Left ventricle myocardium superior (tissue), 1 donor: ENCODE measurements at regions not wholly inside any gene's neighbourhood (a gene's known extent, or its start where the extent isn't known, plus 50 kb on each side); places are given as distances from the start of the nearest gene placed in this dataset.

Experiments used
- ATAC-seq: fragments of 200-7000 bp; cut with Tn5 transposase; one replicate; pipeline ENCODE4 v1.9.1; 2020; ENCODE audit warnings: mild to moderate bottlenecking, moderate library complexity
- DNase-seq: peaks from one replicate; pipeline ENCODE4 v3.0.0-alpha.2; 2020
- intact Hi-C: fragments of 100-400 bp; cut with micrococcal nuclease; formaldehyde crosslinking; loops from one replicate; pipeline ENCODE4 v1.11.0; 2022
- donor health status: DM: no; HTN: yes; CAD: no; lungs with severe emphysema.

DNA sequence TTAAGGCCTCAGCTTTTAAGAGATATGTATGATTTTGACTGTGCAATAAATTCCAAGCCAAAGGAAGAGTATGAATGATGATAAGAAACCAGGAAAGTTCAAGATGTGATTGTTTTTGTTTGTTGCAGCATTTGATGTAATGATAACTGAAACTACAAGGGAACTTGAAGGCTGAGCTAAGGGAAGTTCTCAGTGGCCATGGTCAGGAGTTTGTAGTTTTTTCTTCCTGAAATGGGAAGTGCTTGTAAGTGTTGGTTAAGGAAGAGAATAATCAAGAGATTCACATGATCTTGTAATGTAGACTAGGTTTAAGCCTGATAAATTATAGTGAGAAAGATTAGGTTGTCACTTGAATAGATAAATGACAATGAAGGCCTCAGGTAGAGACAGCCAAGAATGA is 53.4 kb downstream of the PTCHD4 start:
- DNase-seq, result no peak
- intact Hi-C loops, result no loop called here
- no peak for ATAC-seq

- ATAC-seq (peak; percentile 46), DNase-seq (no peak)
- intact Hi-C loops, result no loop called here
Observed at GRCh38 chr6:48048451-48049146, 62.4 kb downstream of the PTCHD4 start.

GRCh38 chr6:48041894-48042293 is 69.1 kb downstream of the PTCHD4 start:
- DNase-seq (no peak), ATAC-seq (no peak)
- intact Hi-C loops, result no loop called here

DNA sequence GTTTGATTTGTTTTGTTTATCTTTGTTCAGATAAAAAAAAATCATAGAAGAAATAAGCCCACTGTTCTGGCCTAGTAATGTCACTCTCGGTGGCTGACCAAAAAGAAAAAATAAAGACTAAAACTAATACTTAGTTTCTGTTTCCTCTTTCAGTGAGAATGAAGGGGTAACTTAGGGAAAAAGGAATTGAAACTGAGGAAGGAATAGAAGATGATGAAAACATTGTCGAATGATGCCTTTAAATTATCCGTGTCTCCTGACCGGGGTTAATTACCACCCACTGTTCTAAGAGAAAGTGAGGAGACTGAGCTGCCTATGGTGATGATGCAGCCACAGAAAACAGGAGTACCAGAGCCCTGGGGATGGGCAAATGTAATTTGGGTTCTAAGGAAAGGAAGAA is 73.1 kb downstream of the PTCHD4 start:
- no peak for ATAC-seq

DNA sequence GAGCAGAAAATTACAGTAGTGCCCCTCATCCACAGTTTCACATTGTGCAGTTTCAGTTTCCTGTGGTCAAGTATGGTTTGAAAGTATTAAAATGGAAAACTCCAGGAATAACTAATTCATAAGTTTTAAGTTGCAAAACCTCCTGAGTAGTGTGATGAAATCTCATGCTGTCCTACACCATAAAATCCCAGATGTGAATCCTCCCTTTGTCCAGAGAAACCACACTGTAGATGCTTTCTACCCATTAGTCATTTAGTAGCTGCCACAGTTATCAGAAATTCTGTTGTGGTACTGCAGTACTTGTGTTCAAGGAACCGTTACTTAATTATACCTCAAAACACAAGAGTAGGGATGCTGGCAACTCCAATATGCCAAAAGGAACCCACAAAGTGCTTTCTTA is 74.7 kb downstream of the PTCHD4 start:
- no peak for DNase-seq
- intact Hi-C loops, result no loop called here
- no peak for ATAC-seq

More for the DNA sequence above, 73.1 kb downstream of the PTCHD4 start:
- no peak for DNase-seq
- intact Hi-C loops, result no loop called here

DNA sequence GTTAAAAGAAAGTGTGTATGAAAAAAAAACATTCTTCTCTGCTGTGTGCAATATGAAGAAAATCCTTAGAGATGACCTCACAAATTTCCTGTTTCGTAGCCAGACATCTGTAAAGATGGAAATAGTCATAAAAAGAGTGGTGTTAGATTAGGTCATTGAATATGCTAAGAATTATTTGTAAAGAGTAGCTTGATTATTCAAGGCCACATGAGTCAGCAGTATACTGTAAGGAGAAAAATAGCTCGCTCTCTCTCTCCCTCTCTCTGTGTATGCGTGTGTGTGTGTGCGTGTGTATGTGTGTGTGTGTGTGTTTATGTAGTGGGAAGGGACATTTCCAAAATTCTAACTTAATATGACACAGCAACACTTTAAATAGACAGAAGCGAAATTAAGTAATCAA is 78.8 kb downstream of the PTCHD4 start:
- intact Hi-C loops, result no loop called here
- ATAC-seq, result no peak

DNA sequence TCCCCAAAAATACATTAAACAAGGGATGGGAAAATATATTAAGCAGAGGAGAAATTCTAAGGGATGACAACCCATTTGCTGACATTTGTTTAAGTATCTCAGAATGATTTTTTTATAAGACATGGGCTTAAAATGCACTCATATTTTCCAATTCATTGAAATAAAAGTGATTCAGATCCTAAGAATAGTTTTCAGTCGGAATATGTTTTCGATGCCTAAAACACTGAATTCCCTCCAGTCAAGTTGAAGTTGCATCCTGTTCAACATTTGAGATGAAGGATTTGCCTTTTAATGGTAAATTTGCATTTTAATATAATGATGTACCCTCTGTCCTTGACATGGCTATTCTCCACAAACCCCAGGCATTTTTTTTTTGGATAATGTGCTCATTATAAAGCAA is 79.3 kb downstream of the PTCHD4 start:
- ATAC-seq (no peak), DNase-seq (no peak)
- intact Hi-C loops, result no loop called here

More for the DNA sequence above, 78.8 kb downstream of the PTCHD4 start:
- DNase-seq, result no peak

- DNase-seq (no peak), ATAC-seq (no peak)
- intact Hi-C loops, result no loop called here
Observed at GRCh38 chr6:48027704-48028435, 83.1 kb downstream of the PTCHD4 start.

DNA sequence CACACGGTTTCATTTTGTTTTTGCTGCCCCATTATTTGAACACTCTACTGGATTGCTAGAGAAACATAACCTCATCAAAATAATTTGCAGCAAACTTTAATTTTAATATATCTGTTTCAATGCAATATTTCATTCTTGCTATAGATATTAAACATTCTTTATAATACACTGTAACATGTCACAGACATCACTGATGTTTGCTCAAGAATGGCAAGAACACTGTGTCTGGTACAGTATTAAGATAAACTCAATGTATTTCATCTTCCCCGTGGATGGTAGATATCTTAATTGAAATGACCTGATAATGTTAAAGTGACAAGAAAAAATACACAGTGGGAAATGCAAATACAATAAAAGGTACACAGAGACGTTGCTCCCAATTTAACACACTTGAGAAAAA is 86.0 kb downstream of the PTCHD4 start:
- no peak for ATAC-seq
- intact Hi-C loops, result no loop called here
- no peak for DNase-seq

DNA sequence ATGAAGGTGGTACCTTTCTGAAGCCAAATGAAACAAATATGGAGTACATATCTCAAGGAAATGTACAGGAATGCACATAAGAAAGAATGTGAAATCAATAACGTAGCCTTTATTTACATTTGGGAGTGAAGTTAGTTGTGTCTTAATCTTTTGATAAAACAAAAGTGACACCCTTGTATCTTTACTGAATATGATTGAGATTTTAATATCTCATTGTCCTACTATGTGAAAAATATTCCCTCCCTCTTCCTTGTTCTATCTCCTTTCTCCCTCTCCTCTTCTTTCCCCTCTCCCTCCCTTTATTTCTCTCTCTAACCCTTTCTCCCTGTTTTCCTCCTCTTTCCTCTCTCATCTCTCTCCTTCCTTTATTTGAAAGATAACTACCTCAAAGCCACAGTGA is 89.1 kb downstream of the PTCHD4 start:
- ATAC-seq, result no peak
- intact Hi-C loops, result no loop called here
- no peak for DNase-seq

GRCh38 chr6:48016020-48016755 is 94.8 kb downstream of the PTCHD4 start:
- DNase-seq (no peak), ATAC-seq (no peak)
- intact Hi-C loops, result no loop called here

DNA sequence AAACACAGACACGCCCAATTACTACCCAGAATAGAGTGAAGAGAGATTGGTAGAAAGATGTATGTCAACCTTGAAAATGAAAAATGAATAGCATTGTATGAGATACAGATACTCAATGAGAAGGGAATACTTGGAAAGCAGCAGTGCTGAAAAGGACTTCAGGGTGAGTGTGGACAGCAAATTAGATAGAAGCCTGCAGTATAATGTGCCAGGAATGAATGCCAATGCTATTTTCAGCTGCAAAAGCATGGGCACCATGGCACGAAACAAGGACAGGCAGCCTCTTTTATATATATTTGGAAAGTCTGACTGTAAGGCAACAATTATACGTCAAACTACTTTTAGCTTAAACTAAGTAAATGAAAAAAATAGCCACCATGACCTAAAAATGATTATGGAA is 118.2 kb downstream of the PTCHD4 start:
- peak; percentile 99 for ATAC-seq
- DNase-seq, result no peak
- intact Hi-C loops, result no loop called here

DNA sequence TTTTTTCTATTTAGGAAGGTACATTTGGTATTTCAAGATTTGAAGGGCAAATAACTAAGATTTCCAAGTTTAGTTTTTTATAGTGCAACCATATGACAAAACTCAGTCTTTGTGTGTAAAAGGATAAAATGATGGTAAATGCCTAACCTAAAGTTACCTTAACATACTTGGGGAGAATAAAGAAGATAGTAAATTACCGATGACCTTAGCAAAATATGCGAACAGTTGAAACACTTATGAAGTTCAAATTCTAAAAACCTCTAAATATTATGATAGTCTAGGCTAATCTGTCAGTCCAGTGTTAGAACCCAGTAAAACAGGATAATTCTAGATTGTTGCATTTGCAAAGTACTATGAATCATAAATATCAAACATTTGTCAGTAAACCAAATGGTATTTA is 127.5 kb downstream of the PTCHD4 start:
- DNase-seq, result no peak
- ATAC-seq, result no peak
- intact Hi-C loops, result no loop called here

GRCh38 chr6:47977314-47977713 is 133.7 kb downstream of the PTCHD4 start:
- intact Hi-C loops, result no loop called here
- ATAC-seq (no peak), DNase-seq (no peak)

DNA sequence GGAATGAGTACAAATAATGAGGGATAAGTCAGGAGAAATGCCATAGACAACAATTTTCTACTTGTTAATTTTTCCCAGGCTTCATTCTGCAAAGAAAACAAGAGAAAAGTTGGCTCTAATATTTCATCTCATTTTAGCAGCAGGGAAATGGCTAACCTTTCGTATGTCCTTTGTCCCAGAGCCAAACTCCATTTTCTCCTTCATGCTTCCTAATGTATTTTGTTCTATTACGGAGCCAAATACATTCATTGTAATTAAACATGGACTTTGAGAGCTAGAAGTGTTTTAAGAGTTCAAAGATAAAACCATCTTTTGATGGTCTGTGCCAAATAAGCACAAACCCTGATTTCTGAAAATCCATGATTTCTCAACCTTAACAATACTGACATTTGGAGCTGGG is 136.9 kb downstream of the PTCHD4 start:
- intact Hi-C loops, result no loop called here
- DNase-seq, result no peak
- ATAC-seq, result no peak

DNA sequence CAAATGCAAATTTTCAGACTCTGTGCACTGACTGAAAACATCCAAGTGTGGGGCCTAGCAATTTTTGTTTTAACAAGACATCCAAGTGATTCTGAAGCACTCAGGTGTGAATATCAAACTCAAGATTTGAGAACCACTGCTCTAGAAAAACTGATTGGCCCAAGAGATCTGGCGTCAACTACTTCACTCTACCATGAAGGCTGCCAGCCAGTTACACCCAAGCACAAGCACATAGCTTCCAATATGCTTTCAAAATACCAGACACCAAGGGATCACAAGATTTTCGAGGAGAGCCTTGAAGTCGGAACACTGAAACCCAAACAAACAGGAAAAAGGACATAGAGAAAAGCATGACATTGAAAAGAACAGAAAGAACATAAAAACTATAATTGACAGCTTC is 140.2 kb downstream of the PTCHD4 start:
- DNase-seq, result no peak
- no peak for ATAC-seq

GRCh38 chr6:47967843-47968242 is 143.2 kb downstream of the PTCHD4 start:
- no peak for DNase-seq
- no peak for ATAC-seq
- intact Hi-C loops, result no loop called here

More for the DNA sequence above, 140.2 kb downstream of the PTCHD4 start:
- intact Hi-C loops, result no loop called here

DNA sequence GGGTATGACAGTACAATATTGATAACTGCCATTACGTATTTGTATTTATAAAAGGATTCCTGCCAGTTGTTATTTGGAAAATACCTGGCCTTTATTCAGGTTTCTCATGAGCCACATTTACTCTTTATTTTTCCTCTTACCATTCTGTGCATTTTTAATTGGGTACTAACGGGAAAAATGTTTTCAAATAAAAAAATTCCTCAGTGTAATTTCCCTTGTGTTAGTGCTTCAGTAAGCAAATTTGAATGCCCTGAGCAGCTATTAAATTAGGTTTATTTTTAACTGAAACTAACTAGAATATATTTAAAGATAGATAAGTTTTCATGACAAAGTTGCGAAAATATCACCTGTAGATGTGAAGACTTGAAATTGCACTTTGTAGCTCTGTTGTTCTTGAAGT is 146.0 kb downstream of the PTCHD4 start:
- ATAC-seq (no peak), DNase-seq (no peak)
- intact Hi-C loops, result no loop called here

DNA sequence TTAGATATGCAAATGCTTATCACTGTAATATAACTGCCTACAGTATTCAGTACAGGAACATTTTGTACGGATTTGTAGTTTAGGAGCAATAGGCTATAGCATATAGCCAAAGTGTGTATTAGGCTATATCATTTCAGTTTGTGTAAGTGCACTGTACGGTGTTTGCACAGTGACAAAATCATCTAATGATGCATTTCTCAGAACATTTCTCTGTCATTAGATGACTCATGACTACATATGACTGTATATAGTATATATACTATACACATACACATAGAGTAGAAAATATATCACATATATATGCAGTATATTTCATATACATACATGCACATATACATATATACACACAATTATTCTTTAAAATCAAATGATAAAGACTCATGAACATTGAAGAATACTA is 158.4 kb downstream of the PTCHD4 start:
- ATAC-seq (no peak), DNase-seq (no peak)
- intact Hi-C loops, result no loop called here

GRCh38 chr6:47944846-47945245 is 163.0 kb downstream of the OPN5 start:
- no peak for DNase-seq
- intact Hi-C loops, result no loop called here
- no peak for ATAC-seq
